ENCODE measurements at regions not wholly inside any gene's neighbourhood (a gene's known extent, or its start where the extent isn't known, plus 50 kb on each side); places are given as distances from the start of the nearest gene placed in this dataset.

GRCh38 chr18:71450257-71450656 is 1093.9 kb downstream of the CBLN2 start:
- no peak overlapping the region for H3K4me3 ChIP-seq
- no peak for TF ChIP-seq CTCF (IDR thresholded peaks at IDR 0.05)
- no peak for DNase-seq (ENCODE audit: low spot score)
- H3K27ac ChIP-seq = no peak overlapping the region

GRCh38 chr18:71443706-71444480 is 1100.2 kb downstream of the CBLN2 start:
- Histone ChIP-seq H3K4me3 (no peak overlapping the region), H3K27ac (no peak overlapping the region)
- no peak for TF ChIP-seq CTCF (IDR thresholded peaks at IDR 0.05)
- no peak for DNase-seq (ENCODE audit: low spot score)

GRCh38 chr18:71442731-71443141 is 1101.4 kb downstream of the CBLN2 start:
- Histone ChIP-seq H3K27ac (no peak overlapping the region), H3K4me3 (no peak overlapping the region)
- no peak for TF ChIP-seq CTCF (IDR thresholded peaks at IDR 0.05)
- DNase-seq (ENCODE audit: low spot score) = no peak

GRCh38 chr18:71441156-71441555 is 1103.0 kb downstream of the CBLN2 start:
- no peak overlapping the region for H3K27ac ChIP-seq
- H3K4me3 ChIP-seq = no peak overlapping the region
- no peak for DNase-seq (ENCODE audit: low spot score)
- TF ChIP-seq CTCF (IDR thresholded peaks at IDR 0.05) = no peak

- TF ChIP-seq CTCF (IDR thresholded peaks at IDR 0.05) = no peak
These were observed 1106.6 kb downstream of the CBLN2 start for GRCh38 chr18:71437511-71437910.

GRCh38 chr18:71433373-71433772 is 1110.8 kb downstream of the CBLN2 start:
- Histone ChIP-seq H3K27ac (no peak overlapping the region), H3K4me3 (no peak overlapping the region)
- no peak for TF ChIP-seq CTCF (IDR thresholded peaks at IDR 0.05)
- no peak for DNase-seq (ENCODE audit: low spot score)

More at GRCh38 chr18:71437511-71437910, 1106.6 kb downstream of the CBLN2 start:
- DNase-seq (ENCODE audit: low spot score) = no peak
- Histone ChIP-seq H3K27ac (no peak overlapping the region), H3K4me3 (no peak overlapping the region)

- Histone ChIP-seq H3K4me3 (no peak overlapping the region), H3K27ac (no peak overlapping the region)
- TF ChIP-seq CTCF (IDR thresholded peaks at IDR 0.05) = no peak
- DNase-seq (ENCODE audit: low spot score) = no peak
These were observed 1112.5 kb downstream of the CBLN2 start for GRCh38 chr18:71431689-71432088.
